ENCODE measurements at regions not wholly inside any gene's neighbourhood (a gene's known extent, or its start where the extent isn't known, plus 50 kb on each side); places are given as distances from the start of the nearest gene placed in this dataset.

GRCh38 chr3:103385961-103386656, 951.3 kb downstream of the ZPLD1 start:
- no peak for DNase-seq

GRCh38 chr3:103388214-103388613, 953.4 kb downstream of the ZPLD1 start:
- DNase-seq, result no peak

GRCh38 chr3:103389356-103389755, 954.5 kb downstream of the ZPLD1 start:
- no peak for DNase-seq

- DNase-seq, result no peak
Observed at GRCh38 chr3:103393395-103394186, 958.8 kb downstream of the ZPLD1 start.

GRCh38 chr3:103403191-103403590, 968.4 kb downstream of the ZPLD1 start:
- DNase-seq, result no peak

- no peak for DNase-seq
Observed at GRCh38 chr3:103406320-103406850, 971.6 kb downstream of the ZPLD1 start.

- no peak for DNase-seq
Observed at GRCh38 chr3:103410231-103410630, 975.4 kb downstream of the ZPLD1 start.

- no peak for DNase-seq
Observed at GRCh38 chr3:103421460-103421859, 986.6 kb downstream of the ZPLD1 start.

GRCh38 chr3:103437883-103438282, 1003.1 kb downstream of the ZPLD1 start:
- no peak for DNase-seq

- DNase-seq, result no peak
Observed at GRCh38 chr3:103440539-103441203, 1005.9 kb downstream of the ZPLD1 start.

GRCh38 chr3:103446953-103447629, 1012.3 kb downstream of the ZPLD1 start:
- DNase-seq, result no peak

- DNase-seq, result no peak
Observed at GRCh38 chr3:103453152-103453551, 1018.3 kb downstream of the ZPLD1 start.

- DNase-seq, result no peak
Observed at GRCh38 chr3:103459815-103460214, 1025.0 kb downstream of the ZPLD1 start.

GRCh38 chr3:103470498-103470897, 1035.7 kb downstream of the ZPLD1 start:
- DNase-seq, result no peak

- no peak for DNase-seq
Observed at GRCh38 chr3:103494011-103494410, 1059.2 kb downstream of the ZPLD1 start.

GRCh38 chr3:103494512-103494911, 1059.7 kb downstream of the ZPLD1 start:
- DNase-seq, result no peak

GRCh38 chr3:103495186-103495585, 1060.4 kb downstream of the ZPLD1 start:
- no peak for DNase-seq

GRCh38 chr3:103499132-103499900, 1064.5 kb downstream of the ZPLD1 start:
- no peak for DNase-seq

- DNase-seq, result no peak
Observed at GRCh38 chr3:103499967-103500366, 1065.2 kb downstream of the ZPLD1 start.

- no peak for DNase-seq
Observed at GRCh38 chr3:103510760-103511159, 1075.9 kb downstream of the ZPLD1 start.

- DNase-seq, result no peak
Observed at GRCh38 chr3:103511891-103512290, 1077.1 kb downstream of the ZPLD1 start.

- no peak for DNase-seq
Observed at GRCh38 chr3:103512595-103512994, 1077.8 kb downstream of the ZPLD1 start.
